OCI-LY3 (cell line): ENCODE measurements at regions not wholly inside any gene's neighbourhood (a gene's known extent, or its start where the extent isn't known, plus 50 kb on each side); places are given as distances from the start of the nearest gene placed in this dataset.

Source experiments
- CTCF ChIP-seq: fragments of 200-600, 300-600 bp; sonication (generic); IDR thresholded peaks from 2 replicates; pipeline ENCODE4 v1.5.1; 2014; ENCODE audit warnings: antibody characterized with exemption, low read length, low read depth
- EZH2phosphoT487 ChIP-seq: fragments of 200-600 bp; shearing (Covaris generic); IDR thresholded peaks from 2 replicates; pipeline ENCODE4 v1.6.1; 2018; ENCODE audit warnings: antibody characterized with exemption, mixed run types, low read depth

GRCh38 chr5:155106221-155106620 lies 92.7 kb downstream of the KIF4B start:
- TF ChIP-seq CTCF, result no peak
- TF ChIP-seq EZH2phosphoT487, result no peak
